Gastrocnemius medialis (tissue), 4 donors: ENCODE measurements at regions not wholly inside any gene's neighbourhood (a gene's known extent, or its start where the extent isn't known, plus 50 kb on each side); places are given as distances from the start of the nearest gene placed in this dataset.

ENCODE experiments used
- CTCF ChIP-seq, 5 experiments: fragments of 450-650 bp in 3 of 5; fragments of 200-600 bp in 2 of 5; sonication (generic) in 2 of 5; IDR thresholded peaks in 4 of 5; conservative IDR thresholded peaks in 1 of 5; 1 replicate in 4 of 5; 2 replicates in 1 of 5; pipeline ENCODE4 v1.5.1; 2016 to 2019; ENCODE audit warnings: antibody characterized with exemption in 5 of 5, mild to moderate bottlenecking in 3 of 5, moderate library complexity in 3 of 5
- POLR2A ChIP-seq, 2 donors: fragments of 450-650 bp; IDR thresholded peaks; one replicate each; pipeline ENCODE4 v1.6.1; 2017; ENCODE audit warnings: antibody characterized with exemption in 2 of 2, mild to moderate bottlenecking in 2 of 2, moderate library complexity in 2 of 2

- TF ChIP-seq CTCF (IDR thresholded peaks at IDR 0.05 in 4 of 5, conservative IDR thresholded peaks at IDR 0.05 in 1 of 5) (no peak), POLR2A (IDR thresholded peaks at IDR 0.05) (no peak)
These were observed 50.4 kb upstream of the TRA2B start for GRCh38 chr3:185988080-185988815.
